ENCODE measurements at regions not wholly inside any gene's neighbourhood (a gene's known extent, or its start where the extent isn't known, plus 50 kb on each side); places are given as distances from the start of the nearest gene placed in this dataset.

DNA sequence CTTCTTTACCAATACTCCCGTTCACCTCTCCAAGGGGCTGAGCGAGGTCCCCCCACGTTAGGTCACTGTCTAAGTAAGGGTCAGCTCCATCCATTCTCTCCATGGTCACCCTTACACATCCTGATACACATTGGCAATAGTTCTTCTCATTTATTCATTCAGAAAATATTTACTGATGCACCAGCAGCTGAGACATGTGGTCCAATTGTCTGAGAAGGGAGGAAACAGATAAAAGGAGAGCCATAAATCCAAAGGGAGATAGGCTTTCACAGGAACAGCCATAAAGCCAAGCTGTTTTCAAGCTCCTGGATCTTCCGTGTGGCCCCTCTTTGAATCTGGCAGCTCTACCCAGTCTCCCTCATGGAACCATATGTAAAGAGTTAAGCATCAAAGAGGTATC, 121.2 kb downstream of the TXNL1 start:
- Histone ChIP-seq H3K27ac (ENCODE audit: low read depth in 1 of 2, low read length in 1 of 2) (no peak overlapping the region), H3K9me3 (ENCODE audit: control insufficient read depth in 2 of 2, insufficient read depth in 1 of 2, low read length in 1 of 2) (no peaks in the 10 kb centered on the region), H3K4me3 (ENCODE audit: low read length in 2 of 2) (no peak overlapping the region), H3K4me1 (ENCODE audit: control insufficient read depth in 2 of 2, insufficient read depth in 2 of 2, low read length in 2 of 2) (no peaks in the 10 kb centered on the region), H3K36me3 (ENCODE audit: control insufficient read depth in 2 of 2, insufficient read depth in 2 of 2, low read length in 1 of 2) (no peaks in the 10 kb centered on the region), H3K27me3 (ENCODE audit: control insufficient read depth in 2 of 2, insufficient read depth in 1 of 2, low read length in 1 of 2) (no peaks in the 10 kb centered on the region)
- DNase-seq (ENCODE audit: low read depth in 6 of 9, low spot score in 9 of 9), result no peak
- 97% methylated on average over 4 of the region's 4 CpGs for WGBS

DNA sequence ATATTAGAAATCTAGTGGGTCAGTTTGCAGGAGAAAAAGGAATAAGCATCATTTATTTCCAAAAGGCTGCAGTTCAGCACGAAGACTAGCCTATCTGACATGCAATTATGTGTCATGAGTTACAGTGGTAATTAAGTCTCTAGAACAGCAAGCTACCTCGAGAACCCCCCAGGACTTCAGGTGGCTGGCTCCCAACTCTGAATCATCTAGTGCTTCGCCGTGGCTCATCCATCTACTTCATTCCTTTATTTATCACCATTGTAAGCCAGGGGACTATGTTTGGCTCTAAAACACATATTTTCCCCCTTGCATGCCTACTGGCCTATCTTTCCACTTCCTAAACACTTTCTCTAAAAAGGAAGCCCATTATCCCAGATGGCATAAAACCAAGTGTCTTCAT, 121.6 kb downstream of the TXNL1 start:
- H3K9me3 ChIP-seq (ENCODE audit: control insufficient read depth in 2 of 2, insufficient read depth in 1 of 2, low read length in 1 of 2), result no peaks in the 10 kb centered on the region
- no peaks in the 10 kb centered on the region for H3K36me3 ChIP-seq (ENCODE audit: control insufficient read depth in 2 of 2, insufficient read depth in 2 of 2, low read length in 1 of 2)
- no peaks in the 10 kb centered on the region for H3K4me1 ChIP-seq (ENCODE audit: control insufficient read depth in 2 of 2, insufficient read depth in 2 of 2, low read length in 2 of 2)
- DNase-seq (ENCODE audit: low read depth in 6 of 9, low spot score in 9 of 9), result no peak
- WGBS, result 92% methylated on average over 4 of the region's 4 CpGs
- H3K27me3 ChIP-seq (ENCODE audit: control insufficient read depth in 2 of 2, insufficient read depth in 1 of 2, low read length in 1 of 2), result no peaks in the 10 kb centered on the region
- no peak overlapping the region for H3K4me3 ChIP-seq (ENCODE audit: low read length in 2 of 2)
- no peak overlapping the region for H3K27ac ChIP-seq (ENCODE audit: low read depth in 1 of 2, low read length in 1 of 2)

DNA sequence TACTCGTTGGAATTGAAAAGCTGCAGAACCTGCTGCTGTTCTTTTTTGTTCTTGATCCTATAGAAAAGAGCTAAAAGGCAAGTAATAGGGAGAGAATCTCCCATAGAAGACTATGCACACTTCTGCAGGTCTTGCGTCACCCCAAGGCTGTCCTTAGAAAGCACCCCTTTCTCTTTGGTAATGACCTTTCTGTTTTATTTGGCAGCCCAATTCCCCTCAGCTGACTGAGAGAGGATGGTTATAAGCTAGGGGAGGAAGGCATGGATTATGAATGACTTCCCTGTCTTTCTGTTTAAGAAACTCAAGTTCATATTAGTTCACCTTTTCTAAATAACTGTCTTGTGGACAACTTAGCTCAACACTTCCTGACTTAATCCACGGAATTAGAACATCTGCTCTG, 122.9 kb downstream of the TXNL1 start:
- no peaks in the 10 kb centered on the region for H3K36me3 ChIP-seq (ENCODE audit: control insufficient read depth in 2 of 2, insufficient read depth in 2 of 2, low read length in 1 of 2)
- no peak for DNase-seq (ENCODE audit: low read depth in 6 of 9, low spot score in 9 of 9)

DNA sequence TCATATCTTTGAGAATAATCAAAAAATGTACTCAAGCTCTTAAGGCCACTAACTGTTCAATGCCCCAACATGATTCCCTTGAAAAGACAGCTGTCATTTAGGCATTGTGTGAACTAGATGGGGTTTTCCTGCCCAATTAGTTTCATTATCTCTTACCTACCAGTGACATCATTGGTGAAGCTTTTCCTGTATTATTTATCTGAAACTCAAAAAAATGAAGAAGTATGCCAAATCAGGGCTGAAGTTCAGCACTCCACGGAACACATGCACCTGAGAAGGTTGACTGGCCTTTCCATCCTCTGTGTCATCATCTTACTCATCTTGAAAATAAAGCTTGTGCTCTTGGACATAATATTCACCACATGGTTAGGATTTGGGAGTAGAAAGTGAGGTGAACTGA, 126.4 kb downstream of the TXNL1 start:
- H3K27ac ChIP-seq (ENCODE audit: low read depth in 1 of 2, low read length in 1 of 2), result no peak overlapping the region
- DNase-seq (ENCODE audit: low read depth in 6 of 9, low spot score in 9 of 9), result peak in 1 of 9 donors; percentile 3
- no peak overlapping the region for H3K4me3 ChIP-seq (ENCODE audit: low read length in 2 of 2)
- WGBS, result 89% methylated on average over 1 of the region's 1 CpG
- H3K4me1 ChIP-seq (ENCODE audit: control insufficient read depth in 2 of 2, insufficient read depth in 2 of 2, low read length in 2 of 2), result no peaks in the 10 kb centered on the region
- H3K27me3 ChIP-seq (ENCODE audit: control insufficient read depth in 2 of 2, insufficient read depth in 1 of 2, low read length in 1 of 2), result no peaks in the 10 kb centered on the region
- H3K9me3 ChIP-seq (ENCODE audit: control insufficient read depth in 2 of 2, insufficient read depth in 1 of 2, low read length in 1 of 2), result no peaks in the 10 kb centered on the region
- no peaks in the 10 kb centered on the region for H3K36me3 ChIP-seq (ENCODE audit: control insufficient read depth in 2 of 2, insufficient read depth in 2 of 2, low read length in 1 of 2)

More for the DNA sequence above, 122.9 kb downstream of the TXNL1 start:
- Histone ChIP-seq H3K4me3 (ENCODE audit: low read length in 2 of 2) (no peak overlapping the region), H3K4me1 (ENCODE audit: control insufficient read depth in 2 of 2, insufficient read depth in 2 of 2, low read length in 2 of 2) (no peaks in the 10 kb centered on the region), H3K27me3 (ENCODE audit: control insufficient read depth in 2 of 2, insufficient read depth in 1 of 2, low read length in 1 of 2) (no peaks in the 10 kb centered on the region), H3K27ac (ENCODE audit: low read depth in 1 of 2, low read length in 1 of 2) (no peak overlapping the region), H3K9me3 (ENCODE audit: control insufficient read depth in 2 of 2, insufficient read depth in 1 of 2, low read length in 1 of 2) (no peaks in the 10 kb centered on the region)
- 95% methylated on average over 3 of the region's 3 CpGs for WGBS

DNA sequence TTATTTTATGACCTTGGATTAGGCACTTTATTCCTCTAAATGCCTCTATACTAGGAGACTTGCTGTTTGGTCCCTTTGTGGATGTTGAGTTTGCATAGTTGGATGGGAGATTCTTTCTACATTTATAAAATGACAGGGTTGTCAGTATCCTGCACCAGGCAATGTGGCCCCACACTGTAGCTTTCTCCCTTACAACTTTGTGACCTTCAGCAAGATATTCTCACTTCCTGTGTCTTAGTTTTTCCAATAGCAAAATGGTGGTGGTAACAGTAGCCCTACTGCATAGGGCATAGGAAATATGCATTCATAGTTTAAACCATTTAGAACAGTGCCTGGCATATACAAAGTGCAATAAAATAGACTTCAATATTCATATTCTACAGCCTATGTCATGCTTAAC, 128.3 kb downstream of the TXNL1 start:
- no peaks in the 10 kb centered on the region for H3K4me1 ChIP-seq (ENCODE audit: control insufficient read depth in 2 of 2, insufficient read depth in 2 of 2, low read length in 2 of 2)
- no peak overlapping the region for H3K4me3 ChIP-seq (ENCODE audit: low read length in 2 of 2)
- H3K27ac ChIP-seq (ENCODE audit: low read depth in 1 of 2, low read length in 1 of 2), result peak overlapping the region in 1 of 2 donors; percentile 21
- H3K36me3 ChIP-seq (ENCODE audit: control insufficient read depth in 2 of 2, insufficient read depth in 2 of 2, low read length in 1 of 2), result no peaks in the 10 kb centered on the region
- no peaks in the 10 kb centered on the region for H3K9me3 ChIP-seq (ENCODE audit: control insufficient read depth in 2 of 2, insufficient read depth in 1 of 2, low read length in 1 of 2)
- H3K27me3 ChIP-seq (ENCODE audit: control insufficient read depth in 2 of 2, insufficient read depth in 1 of 2, low read length in 1 of 2), result no peaks in the 10 kb centered on the region
- no peak for DNase-seq (ENCODE audit: low read depth in 6 of 9, low spot score in 9 of 9)

DNA sequence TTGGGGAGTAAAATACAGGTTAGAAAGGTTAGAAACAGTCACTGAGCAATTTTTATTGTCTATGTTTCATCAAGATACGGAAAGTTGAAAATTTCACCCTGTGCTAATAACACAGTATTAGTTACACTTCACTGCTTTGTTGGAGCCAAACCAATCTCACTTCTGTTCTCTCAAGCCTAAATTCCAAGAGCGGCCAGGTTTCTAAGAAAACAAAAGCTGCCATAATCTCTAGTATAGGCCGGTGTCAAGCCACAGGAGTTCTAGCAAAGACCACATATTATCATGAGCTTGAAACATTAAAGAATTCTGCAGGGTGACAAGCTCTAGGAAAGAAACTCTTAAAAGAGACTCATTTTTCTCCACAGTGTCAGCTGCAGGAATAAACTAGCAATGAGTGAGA, 128.7 kb downstream of the TXNL1 start:
- WGBS, result 94% methylated on average over 3 of the region's 3 CpGs
- Histone ChIP-seq H3K9me3 (ENCODE audit: control insufficient read depth in 2 of 2, insufficient read depth in 1 of 2, low read length in 1 of 2) (no peaks in the 10 kb centered on the region), H3K4me3 (ENCODE audit: low read length in 2 of 2) (no peak overlapping the region), H3K4me1 (ENCODE audit: control insufficient read depth in 2 of 2, insufficient read depth in 2 of 2, low read length in 2 of 2) (no peaks in the 10 kb centered on the region), H3K36me3 (ENCODE audit: control insufficient read depth in 2 of 2, insufficient read depth in 2 of 2, low read length in 1 of 2) (no peaks in the 10 kb centered on the region), H3K27me3 (ENCODE audit: control insufficient read depth in 2 of 2, insufficient read depth in 1 of 2, low read length in 1 of 2) (no peaks in the 10 kb centered on the region), H3K27ac (ENCODE audit: low read depth in 1 of 2, low read length in 1 of 2) (no peak overlapping the region)
- DNase-seq (ENCODE audit: low read depth in 6 of 9, low spot score in 9 of 9), result peak in 1 of 9 donors; percentile 5

DNA sequence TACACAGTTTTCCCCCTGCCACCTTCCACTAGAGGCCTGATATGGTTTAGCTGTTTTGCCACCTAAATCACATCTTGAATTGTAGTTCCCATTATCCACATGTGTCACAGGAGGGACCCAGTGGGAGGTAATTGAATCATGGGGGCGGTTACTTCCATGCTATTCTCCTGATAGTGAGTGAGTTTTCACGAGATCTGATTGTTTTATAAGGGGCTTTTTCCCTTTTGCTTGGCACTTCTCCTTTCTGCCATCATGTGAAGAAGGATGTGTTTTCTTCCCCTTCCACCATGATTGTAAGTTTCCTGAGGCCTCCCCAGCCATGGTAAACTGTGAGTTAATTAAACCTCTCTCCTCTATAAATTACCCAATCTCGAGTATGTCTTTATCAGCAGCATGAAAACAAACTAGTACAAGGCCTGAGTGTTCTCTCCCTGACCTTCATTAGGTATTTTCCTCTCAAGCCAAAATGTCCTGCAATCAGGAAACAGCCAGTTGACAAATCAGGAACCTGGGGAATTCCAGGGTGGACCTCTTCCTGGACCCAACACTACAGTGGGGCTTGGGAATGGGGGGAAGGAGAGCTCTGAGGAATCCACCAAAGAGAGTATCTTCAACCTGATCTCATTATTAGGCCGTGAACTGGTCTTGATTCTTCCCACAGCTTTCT, 129.9 kb downstream of the TXNL1 start:
- H3K27me3 ChIP-seq (ENCODE audit: control insufficient read depth in 2 of 2, insufficient read depth in 1 of 2, low read length in 1 of 2), result no peaks in the 10 kb centered on the region
- WGBS, result 79% methylated on average over 4 of the region's 4 CpGs
- no peak overlapping the region for H3K27ac ChIP-seq (ENCODE audit: low read depth in 1 of 2, low read length in 1 of 2)

DNA sequence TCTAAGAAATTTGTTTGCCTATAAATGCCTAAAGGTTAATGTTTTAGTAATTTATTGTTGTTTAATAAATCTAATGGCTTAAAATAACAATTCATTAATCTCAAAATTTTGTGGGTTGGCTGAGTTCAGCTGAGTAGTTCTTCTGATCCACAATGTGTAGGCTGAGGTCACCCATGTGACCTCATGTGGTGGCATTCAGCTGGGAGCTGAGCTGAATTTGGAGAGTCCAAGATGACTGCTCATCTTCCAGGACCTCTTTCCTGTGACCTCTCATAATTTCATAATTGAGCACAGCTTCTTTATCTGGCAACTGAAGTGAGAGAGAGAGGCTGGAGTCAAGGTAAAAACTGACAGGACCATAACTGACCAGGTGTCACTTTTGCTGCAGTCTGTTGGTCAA, 132.4 kb downstream of the TXNL1 start:
- Histone ChIP-seq H3K4me3 (ENCODE audit: low read length in 2 of 2) (no peak overlapping the region), H3K4me1 (ENCODE audit: control insufficient read depth in 2 of 2, insufficient read depth in 2 of 2, low read length in 2 of 2) (no peaks in the 10 kb centered on the region), H3K36me3 (ENCODE audit: control insufficient read depth in 2 of 2, insufficient read depth in 2 of 2, low read length in 1 of 2) (no peaks in the 10 kb centered on the region), H3K27ac (ENCODE audit: low read depth in 1 of 2, low read length in 1 of 2) (no peak overlapping the region), H3K9me3 (ENCODE audit: control insufficient read depth in 2 of 2, insufficient read depth in 1 of 2, low read length in 1 of 2) (no peaks in the 10 kb centered on the region), H3K27me3 (ENCODE audit: control insufficient read depth in 2 of 2, insufficient read depth in 1 of 2, low read length in 1 of 2) (no peaks in the 10 kb centered on the region)
- no peak for DNase-seq (ENCODE audit: low read depth in 6 of 9, low spot score in 9 of 9)

More for the DNA sequence above, 129.9 kb downstream of the TXNL1 start:
- Histone ChIP-seq H3K4me1 (ENCODE audit: control insufficient read depth in 2 of 2, insufficient read depth in 2 of 2, low read length in 2 of 2) (no peaks in the 10 kb centered on the region), H3K9me3 (ENCODE audit: control insufficient read depth in 2 of 2, insufficient read depth in 1 of 2, low read length in 1 of 2) (no peaks in the 10 kb centered on the region), H3K4me3 (ENCODE audit: low read length in 2 of 2) (no peak overlapping the region), H3K36me3 (ENCODE audit: control insufficient read depth in 2 of 2, insufficient read depth in 2 of 2, low read length in 1 of 2) (no peaks in the 10 kb centered on the region)
- DNase-seq (ENCODE audit: low read depth in 6 of 9, low spot score in 9 of 9), result no peak

DNA sequence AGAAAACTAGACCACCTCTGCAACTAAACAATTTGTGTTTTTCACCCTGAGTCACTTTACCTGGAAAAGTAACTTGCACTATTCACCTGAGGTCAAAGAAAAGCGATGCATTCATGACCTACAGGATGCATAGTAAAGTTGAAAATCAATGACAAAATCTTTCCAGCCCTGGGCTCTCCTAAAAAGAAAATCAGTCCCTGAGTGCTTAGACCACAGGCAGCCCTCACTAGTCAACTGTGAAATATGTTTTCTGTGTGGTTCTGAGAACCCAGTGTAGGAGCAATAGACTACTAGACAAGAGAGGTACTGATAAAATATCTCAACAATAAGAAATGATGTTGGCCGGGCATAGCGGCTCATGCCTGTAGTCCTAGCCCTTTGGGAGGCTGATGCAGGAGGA, 133.1 kb downstream of the TXNL1 start:
- Histone ChIP-seq H3K36me3 (ENCODE audit: control insufficient read depth in 2 of 2, insufficient read depth in 2 of 2, low read length in 1 of 2) (no peaks in the 10 kb centered on the region), H3K27me3 (ENCODE audit: control insufficient read depth in 2 of 2, insufficient read depth in 1 of 2, low read length in 1 of 2) (no peaks in the 10 kb centered on the region), H3K4me3 (ENCODE audit: low read length in 2 of 2) (no peak overlapping the region), H3K9me3 (ENCODE audit: control insufficient read depth in 2 of 2, insufficient read depth in 1 of 2, low read length in 1 of 2) (no peaks in the 10 kb centered on the region), H3K27ac (ENCODE audit: low read depth in 1 of 2, low read length in 1 of 2) (no peak overlapping the region), H3K4me1 (ENCODE audit: control insufficient read depth in 2 of 2, insufficient read depth in 2 of 2, low read length in 2 of 2) (no peaks in the 10 kb centered on the region)
- WGBS, result 97% methylated on average over 3 of the region's 3 CpGs
- no peak for DNase-seq (ENCODE audit: low read depth in 6 of 9, low spot score in 9 of 9)

DNA sequence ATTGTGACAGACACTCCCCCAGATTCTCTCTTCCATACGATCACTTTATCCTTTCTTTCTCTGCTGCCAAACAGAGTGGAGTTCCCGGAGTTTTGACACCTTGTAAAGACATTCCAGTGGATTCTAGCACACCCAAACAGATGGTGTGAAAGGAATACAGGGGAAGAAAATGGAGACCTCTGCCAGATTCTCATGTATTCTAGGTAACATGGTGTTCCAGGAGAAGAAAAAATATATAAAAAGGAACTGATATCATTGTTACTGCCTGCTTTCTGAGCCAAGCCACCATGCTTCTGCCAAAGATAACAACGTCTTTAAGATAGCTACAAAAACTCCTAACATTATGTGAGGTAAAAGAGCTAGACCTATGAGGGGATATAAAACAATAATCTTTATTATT, 136.5 kb downstream of the TXNL1 start:
- Histone ChIP-seq H3K27me3 (ENCODE audit: control insufficient read depth in 2 of 2, insufficient read depth in 1 of 2, low read length in 1 of 2) (no peaks in the 10 kb centered on the region), H3K4me3 (ENCODE audit: low read length in 2 of 2) (no peak overlapping the region), H3K27ac (ENCODE audit: low read depth in 1 of 2, low read length in 1 of 2) (no peak overlapping the region), H3K4me1 (ENCODE audit: control insufficient read depth in 2 of 2, insufficient read depth in 2 of 2, low read length in 2 of 2) (no peaks in the 10 kb centered on the region), H3K9me3 (ENCODE audit: control insufficient read depth in 2 of 2, insufficient read depth in 1 of 2, low read length in 1 of 2) (no peaks in the 10 kb centered on the region), H3K36me3 (ENCODE audit: control insufficient read depth in 2 of 2, insufficient read depth in 2 of 2, low read length in 1 of 2) (no peaks in the 10 kb centered on the region)
- DNase-seq (ENCODE audit: low read depth in 6 of 9, low spot score in 9 of 9), result no peak
- WGBS, result 93% methylated on average over 3 of the region's 3 CpGs
